ENCODE measurements at regions not wholly inside any gene's neighbourhood (a gene's known extent, or its start where the extent isn't known, plus 50 kb on each side); places are given as distances from the start of the nearest gene placed in this dataset.

GRCh38 chr4:179128299-179128698, 1686.1 kb upstream of the AGA start:
- Histone ChIP-seq H3K4me2 (ENCODE audit: insufficient read depth, low read length) (no peak overlapping the region), H2AFZ (ENCODE audit: low read length) (no peak overlapping the region), H3K4me1 (ENCODE audit: insufficient read depth, low read length) (no peaks in the 10 kb centered on the region), H4K20me1 (ENCODE audit: insufficient read depth, low read length) (no peaks in the 10 kb centered on the region), H3K9me3 (ENCODE audit: low read depth, low read length) (no peaks in the 10 kb centered on the region), H3K4me3 (ENCODE audit: insufficient read depth, low read length) (no peak overlapping the region), H3K27me3 (ENCODE audit: insufficient read depth, low read length) (no peaks in the 10 kb centered on the region), H3K27ac (ENCODE audit: low read depth, low read length) (no peak overlapping the region), H3K36me3 (ENCODE audit: insufficient read depth, low read length) (no peaks in the 10 kb centered on the region), H3K79me2 (ENCODE audit: insufficient read depth, low read length) (no peaks in the 10 kb centered on the region)
- TF ChIP-seq CTCF (IDR thresholded peaks at IDR 0.05; ENCODE audit: extremely low read depth, low read depth, low read length) = no peak
- no peak for DNase-seq (ENCODE audit: insufficient read length, low spot score, missing footprints)

- Histone ChIP-seq H3K27me3 (ENCODE audit: insufficient read depth, low read length) (no peaks in the 10 kb centered on the region), H3K4me1 (ENCODE audit: insufficient read depth, low read length) (no peaks in the 10 kb centered on the region), H3K36me3 (ENCODE audit: insufficient read depth, low read length) (no peaks in the 10 kb centered on the region), H3K9me3 (ENCODE audit: low read depth, low read length) (no peaks in the 10 kb centered on the region), H4K20me1 (ENCODE audit: insufficient read depth, low read length) (no peaks in the 10 kb centered on the region), H3K79me2 (ENCODE audit: insufficient read depth, low read length) (no peaks in the 10 kb centered on the region), H2AFZ (ENCODE audit: low read length) (no peak overlapping the region), H3K4me3 (ENCODE audit: insufficient read depth, low read length) (no peak overlapping the region), H3K4me2 (ENCODE audit: insufficient read depth, low read length) (no peak overlapping the region), H3K27ac (ENCODE audit: low read depth, low read length) (no peak overlapping the region)
- TF ChIP-seq CTCF (IDR thresholded peaks at IDR 0.05; ENCODE audit: extremely low read depth, low read depth, low read length) = no peak
- DNase-seq (ENCODE audit: insufficient read length, low spot score, missing footprints) = no peak
These were observed 1688.0 kb upstream of the AGA start for GRCh38 chr4:179130122-179130714.

GRCh38 chr4:179145746-179146525, 1703.7 kb upstream of the AGA start:
- no peak overlapping the region for H3K4me2 ChIP-seq (ENCODE audit: insufficient read depth, low read length)
- DNase-seq (ENCODE audit: insufficient read length, low spot score, missing footprints) = no peak

More at GRCh38 chr4:179145746-179146525, 1703.7 kb upstream of the AGA start:
- peaks cover 5% of the 10 kb centered on the region for H3K9me3 ChIP-seq (ENCODE audit: low read depth, low read length)
- no peaks in the 10 kb centered on the region for H3K4me1 ChIP-seq (ENCODE audit: insufficient read depth, low read length)
- no peaks in the 10 kb centered on the region for H3K79me2 ChIP-seq (ENCODE audit: insufficient read depth, low read length)
- no peak overlapping the region for H2AFZ ChIP-seq (ENCODE audit: low read length)
- no peak overlapping the region for H3K4me3 ChIP-seq (ENCODE audit: insufficient read depth, low read length)
- no peaks in the 10 kb centered on the region for H3K36me3 ChIP-seq (ENCODE audit: insufficient read depth, low read length)
- no peaks in the 10 kb centered on the region for H4K20me1 ChIP-seq (ENCODE audit: insufficient read depth, low read length)
- H3K27me3 ChIP-seq (ENCODE audit: insufficient read depth, low read length) = no peaks in the 10 kb centered on the region
- TF ChIP-seq CTCF (IDR thresholded peaks at IDR 0.05; ENCODE audit: extremely low read depth, low read depth, low read length) = no peak
- H3K27ac ChIP-seq (ENCODE audit: low read depth, low read length) = no peak overlapping the region
